Activated naive CD4-positive, alpha-beta T cell treated with Interleukin-2 at 50 U/mL for 16 hours (primary cell): ENCODE measurements at regions not wholly inside any gene's neighbourhood (a gene's known extent, or its start where the extent isn't known, plus 50 kb on each side); places are given as distances from the start of the nearest gene placed in this dataset.

Experiments
- DNase-seq: peaks from one replicate; pipeline ENCODE4 v3.0.0-alpha.2; 2020

GRCh38 chr2:147709655-147710054 is 135.2 kb upstream of the ACVR2A start:
- DNase-seq = no peak

GRCh38 chr2:147703171-147703570 is 141.7 kb upstream of the ACVR2A start:
- DNase-seq = no peak

- no peak for DNase-seq
Observed at GRCh38 chr2:147698166-147698565, 146.7 kb upstream of the ACVR2A start.

GRCh38 chr2:147696426-147696825 is 148.4 kb upstream of the ACVR2A start:
- DNase-seq = no peak

- no peak for DNase-seq
Observed at GRCh38 chr2:147689220-147689909, 155.5 kb upstream of the ACVR2A start.

GRCh38 chr2:147688242-147688641 is 156.6 kb upstream of the ACVR2A start:
- no peak for DNase-seq

GRCh38 chr2:147686365-147686764 is 158.5 kb upstream of the ACVR2A start:
- DNase-seq = no peak

- no peak for DNase-seq
Observed at GRCh38 chr2:147684903-147685302, 159.9 kb upstream of the ACVR2A start.

- no peak for DNase-seq
Observed at GRCh38 chr2:147683380-147683779, 161.4 kb upstream of the ACVR2A start.

GRCh38 chr2:147681093-147681492 is 163.7 kb upstream of the ACVR2A start:
- DNase-seq = no peak

- DNase-seq = no peak
Observed at GRCh38 chr2:147679955-147680531, 164.8 kb upstream of the ACVR2A start.

GRCh38 chr2:147679191-147679954 is 165.5 kb upstream of the ACVR2A start:
- DNase-seq = no peak

GRCh38 chr2:147665105-147665504 is 179.7 kb upstream of the ACVR2A start:
- no peak for DNase-seq

GRCh38 chr2:147663962-147664361 is 180.9 kb upstream of the ACVR2A start:
- DNase-seq = no peak

- no peak for DNase-seq
Observed at GRCh38 chr2:147663153-147663961, 181.5 kb upstream of the ACVR2A start.

- no peak for DNase-seq
Observed at GRCh38 chr2:147662221-147662620, 182.6 kb upstream of the ACVR2A start.

- DNase-seq = no peak
Observed at GRCh38 chr2:147660680-147661079, 184.1 kb upstream of the ACVR2A start.

- DNase-seq = no peak
Observed at GRCh38 chr2:147659051-147659450, 185.8 kb upstream of the ACVR2A start.

GRCh38 chr2:147657086-147658000 is 187.5 kb upstream of the ACVR2A start:
- DNase-seq = no peak

GRCh38 chr2:147649998-147650397 is 194.8 kb upstream of the ACVR2A start:
- DNase-seq = no peak

GRCh38 chr2:147649286-147649685 is 195.5 kb upstream of the ACVR2A start:
- no peak for DNase-seq

GRCh38 chr2:147648471-147648870 is 196.4 kb upstream of the ACVR2A start:
- no peak for DNase-seq
